PC-9 (cell line): ENCODE measurements at regions not wholly inside any gene's neighbourhood (a gene's known extent, or its start where the extent isn't known, plus 50 kb on each side); places are given as distances from the start of the nearest gene placed in this dataset.

ENCODE experiments used
- BruUV-seq: library from RNA; stranded (reverse); fragments of 400-500 nt; replicated peaks from 2 replicates; lab custom pipeline; 2021; lab: Mats Ljungman, UMichigan
- CTCF ChIA-PET: fragments of 300-600 bp; sonication (Branson Sonifier 250); formaldehyde crosslinking; loops from one replicate; lab custom pipeline; 2022; ENCODE audit warnings: antibody characterized with exemption; lab: Charles Lee
- POLR2A ChIA-PET: fragments of 300-600 bp; sonication (Branson Sonifier 250); formaldehyde crosslinking; loops from one replicate; lab custom pipeline; 2022; ENCODE audit warnings: antibody characterized with exemption; ENCODE audit not compliant: unreplicated experiment; lab: Charles Lee
- DNase-seq, 2 experiments: peaks; one replicate each; pipeline versions ENCODE4 v3.0.0 to v3.0.0-alpha.2; 2015 to 2022; ENCODE audit warnings: mixed read lengths in 1 of 2
- H2AFZ ChIP-seq: fragments of 200-600 bp; sonication (generic); 2 replicates; pipeline ENCODE4 v1.8.1; 2017; ENCODE audit warnings: antibody characterized with exemption
- H3F3A ChIP-seq: fragments of 200-600 bp; sonication (generic); 2 replicates; pipeline ENCODE4 v1.8.1; 2017; ENCODE audit warnings: antibody characterized with exemption, mild to moderate bottlenecking, low read depth; ENCODE audit not compliant: insufficient read depth
- H3K27ac ChIP-seq: fragments of 200-600 bp; sonication (generic); 2 replicates; pipeline ENCODE4 v1.6.1; 2016; ENCODE audit warnings: mixed run types
- H3K27me3 ChIP-seq: fragments of 200-600 bp; sonication (generic); 2 replicates; pipeline ENCODE4 v1.6.1; 2016; ENCODE audit warnings: low read depth, mixed run types; ENCODE audit not compliant: insufficient read depth
- H3K36me3 ChIP-seq: fragments of 200-600 bp; sonication (generic); 2 replicates; pipeline ENCODE4 v1.6.1; 2016; ENCODE audit warnings: low read depth, mixed run types
- H3K4me1 ChIP-seq: fragments of 200-600 bp; sonication (generic); replicated peaks from 2 replicates; pipeline ENCODE4 v1.6.1; 2016; ENCODE audit warnings: mixed run types; ENCODE audit not compliant: insufficient read depth
- H3K4me2 ChIP-seq: fragments of 200-600 bp; sonication (generic); 2 replicates; pipeline ENCODE4 v1.6.1; 2017; ENCODE audit warnings: mixed run types
- H3K4me3 ChIP-seq: fragments of 200-600 bp; sonication (generic); 2 replicates; pipeline ENCODE4 v1.6.1; 2016; ENCODE audit warnings: mixed run types
- H3K79me2 ChIP-seq: fragments of 200-600 bp; sonication (generic); 2 replicates; pipeline ENCODE4 v1.6.1; 2017; ENCODE audit warnings: low read depth, mixed run types
- H3K9me2 ChIP-seq: fragments of 200-600 bp; sonication (generic); 2 replicates; pipeline ENCODE4 v1.8.1; 2017; ENCODE audit warnings: mild to moderate bottlenecking; ENCODE audit not compliant: insufficient read depth
- H3K9me3 ChIP-seq: fragments of 200-600 bp; sonication (generic); 2 replicates; pipeline ENCODE4 v1.8.1; 2016; ENCODE audit warnings: low read depth; ENCODE audit not compliant: insufficient read depth
- H4K20me1 ChIP-seq: fragments of 200-600 bp; sonication (generic); 2 replicates; pipeline ENCODE4 v1.8.1; 2017; ENCODE audit not compliant: insufficient read depth
- EZH2 ChIP-seq: fragments of 200-600 bp; sonication (generic); IDR thresholded peaks from 2 replicates; pipeline ENCODE4 v1.8.0; 2017; ENCODE audit warnings: antibody characterized with exemption, low read depth
- intact Hi-C: fragments of 100-400 bp; cut with micrococcal nuclease; formaldehyde crosslinking; loops from one replicate; pipeline ENCODE4 v1.10.0; 2022; ENCODE audit not compliant: unreplicated experiment
- TF ChIP-seq, protein P1 (sequence below): fragments of 200-600 bp; sonication (generic); conservative IDR thresholded peaks from 2 replicates; pipeline ENCODE4 v1.6.1; 2017; ENCODE audit warnings: mixed run types, antibody characterized with exemption, mild to moderate bottlenecking, moderate library complexity

DNA sequence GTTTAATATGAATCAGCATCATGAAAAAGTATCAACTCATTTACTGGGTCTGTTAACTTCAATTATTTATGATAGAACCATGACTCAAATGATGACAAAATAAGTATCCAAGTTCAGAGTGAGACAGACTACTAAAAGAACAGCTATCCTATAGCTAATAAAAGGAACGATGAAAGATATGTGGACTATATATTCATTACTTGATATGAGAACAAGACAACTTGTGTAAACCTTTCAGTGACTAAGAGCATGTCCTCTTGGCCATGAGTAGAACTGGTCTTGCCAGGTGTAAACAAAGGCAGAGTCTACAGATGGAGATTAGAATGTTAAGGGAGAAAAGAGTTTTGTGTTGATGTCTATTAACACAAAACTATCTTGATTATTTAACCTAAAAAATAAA, 360.4 kb upstream of the ZC3H15 start:
- ChIA-PET CTCF (no interaction called here), POLR2A (no interaction called here)
- no peak for DNase-seq
- no peak overlapping the region for H3K27ac ChIP-seq
- no peaks in the 10 kb centered on the region for H4K20me1 ChIP-seq
- no peak overlapping the region for H3K4me3 ChIP-seq
- no peaks in the 10 kb centered on the region for H3K27me3 ChIP-seq
- no peaks in the 10 kb centered on the region for H3K36me3 ChIP-seq
- H2AFZ ChIP-seq: no peak overlapping the region
- H3K9me2 ChIP-seq: no peaks in the 10 kb centered on the region
- peaks cover 4% of the 10 kb centered on the region; the same call in 1 of the 2 replicates for H3F3A ChIP-seq
- intact Hi-C loops: no loop called here
- no peak overlapping the region for H3K4me2 ChIP-seq
- no TSS peak for BruUV-seq
- no peaks in the 10 kb centered on the region for H3K9me3 ChIP-seq
- H3K4me1 ChIP-seq: peaks cover 12% of the 10 kb centered on the region; the same call in 1 of the 2 replicates
- no peaks in the 10 kb centered on the region for H3K79me2 ChIP-seq
- no peak for TF ChIP-seq EZH2

DNA sequence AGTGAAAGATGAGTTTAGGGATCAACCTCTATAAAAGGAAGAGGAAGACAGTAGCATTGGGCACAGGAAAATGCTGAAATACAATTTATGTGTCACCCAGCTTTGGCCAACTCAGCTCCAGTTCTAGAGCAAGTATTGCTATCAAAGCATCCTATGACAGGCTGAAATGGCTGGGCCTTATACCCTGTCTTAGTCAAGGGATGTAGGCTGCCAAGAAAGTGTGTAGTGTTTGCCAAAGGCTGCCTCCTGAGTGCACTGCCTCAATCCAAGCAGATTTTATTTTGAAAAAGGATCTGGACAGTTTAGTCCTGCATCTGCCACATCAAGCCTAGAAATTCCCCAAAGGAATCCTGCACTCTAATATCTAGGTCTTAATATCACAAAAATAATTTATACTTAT, 359.9 kb upstream of the ZC3H15 start:
- Histone ChIP-seq H2AFZ (no peak overlapping the region), H4K20me1 (no peaks in the 10 kb centered on the region), H3K4me3 (no peak overlapping the region), H3K79me2 (no peaks in the 10 kb centered on the region), H3K9me3 (no peaks in the 10 kb centered on the region), H3K27ac (no peak overlapping the region), H3F3A (peaks cover 7% of the 10 kb centered on the region; the same call in 1 of the 2 replicates), H3K4me2 (no peak overlapping the region), H3K36me3 (no peaks in the 10 kb centered on the region), H3K9me2 (no peaks in the 10 kb centered on the region), H3K4me1 (peaks cover 18% of the 10 kb centered on the region; the same call in 1 of the 2 replicates), H3K27me3 (no peaks in the 10 kb centered on the region)
- POLR2A ChIA-PET: no interaction called here
- CTCF ChIA-PET: no interaction called here
- TF ChIP-seq, protein P1, sequence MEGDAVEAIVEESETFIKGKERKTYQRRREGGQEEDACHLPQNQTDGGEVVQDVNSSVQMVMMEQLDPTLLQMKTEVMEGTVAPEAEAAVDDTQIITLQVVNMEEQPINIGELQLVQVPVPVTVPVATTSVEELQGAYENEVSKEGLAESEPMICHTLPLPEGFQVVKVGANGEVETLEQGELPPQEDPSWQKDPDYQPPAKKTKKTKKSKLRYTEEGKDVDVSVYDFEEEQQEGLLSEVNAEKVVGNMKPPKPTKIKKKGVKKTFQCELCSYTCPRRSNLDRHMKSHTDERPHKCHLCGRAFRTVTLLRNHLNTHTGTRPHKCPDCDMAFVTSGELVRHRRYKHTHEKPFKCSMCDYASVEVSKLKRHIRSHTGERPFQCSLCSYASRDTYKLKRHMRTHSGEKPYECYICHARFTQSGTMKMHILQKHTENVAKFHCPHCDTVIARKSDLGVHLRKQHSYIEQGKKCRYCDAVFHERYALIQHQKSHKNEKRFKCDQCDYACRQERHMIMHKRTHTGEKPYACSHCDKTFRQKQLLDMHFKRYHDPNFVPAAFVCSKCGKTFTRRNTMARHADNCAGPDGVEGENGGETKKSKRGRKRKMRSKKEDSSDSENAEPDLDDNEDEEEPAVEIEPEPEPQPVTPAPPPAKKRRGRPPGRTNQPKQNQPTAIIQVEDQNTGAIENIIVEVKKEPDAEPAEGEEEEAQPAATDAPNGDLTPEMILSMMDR: no peak
- no peak for TF ChIP-seq EZH2
- intact Hi-C loops: no loop called here
- DNase-seq: no peak
- no TSS peak for BruUV-seq

DNA sequence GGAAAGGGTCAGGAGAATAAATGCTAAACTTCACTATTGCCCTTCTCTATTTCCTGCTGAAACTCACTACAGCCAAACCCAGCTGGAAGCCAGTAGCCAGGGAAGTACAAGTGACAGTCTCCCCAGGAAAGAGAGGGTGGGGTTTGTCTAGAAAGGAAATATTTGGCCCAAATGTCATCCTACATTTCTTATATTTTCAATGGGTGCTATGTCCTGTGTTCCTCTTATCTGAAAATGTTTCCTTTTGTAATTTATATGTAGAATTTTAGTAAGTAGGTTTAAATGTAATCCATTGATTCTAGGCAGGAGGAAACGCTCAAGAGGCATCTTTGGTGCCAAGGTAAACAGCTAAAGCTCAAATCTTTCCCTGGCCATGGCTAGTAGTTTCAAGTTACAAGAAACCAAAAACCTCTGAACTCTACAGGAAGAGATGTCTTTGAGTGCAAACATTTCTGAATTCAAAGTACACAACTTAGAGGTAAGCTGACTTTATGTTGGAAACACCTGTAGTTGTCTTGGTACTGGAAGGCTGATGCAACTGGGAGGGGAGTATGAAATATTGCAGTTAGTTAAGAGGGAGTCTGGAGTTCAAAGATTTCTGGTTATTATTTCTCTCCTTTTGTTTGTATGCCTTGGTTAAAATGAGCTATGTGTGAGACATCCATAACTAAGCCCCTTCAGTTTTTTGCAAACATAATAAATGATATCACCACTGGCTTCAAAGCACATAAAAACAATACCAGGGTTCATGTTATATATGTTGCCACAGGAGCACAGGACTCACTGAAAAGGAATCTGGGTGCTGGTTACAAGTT, 356.1 kb upstream of the ZC3H15 start:
- Histone ChIP-seq H3K4me2 (peak overlapping the region; percentile 37; the same call in 1 of the 2 replicates), H3K79me2 (no peaks in the 10 kb centered on the region), H3K9me2 (no peaks in the 10 kb centered on the region), H3F3A (peaks cover 7% of the 10 kb centered on the region; the same call in 1 of the 2 replicates), H3K27ac (peak overlapping the region; percentile 65), H3K9me3 (no peaks in the 10 kb centered on the region), H2AFZ (peak overlapping the region; percentile 56; the same call in 1 of the 2 replicates), H3K27me3 (no peaks in the 10 kb centered on the region), H4K20me1 (no peaks in the 10 kb centered on the region), H3K36me3 (no peaks in the 10 kb centered on the region), H3K4me1 (peaks cover 18% of the 10 kb centered on the region; the same call in 1 of the 2 replicates), H3K4me3 (no peak overlapping the region)
- ChIA-PET POLR2A (no interaction called here), CTCF (no interaction called here)
- intact Hi-C loops: no loop called here
- TF ChIP-seq EZH2: no peak
- TF ChIP-seq, protein P1: no peak
- DNase-seq: peak in 1 of 2 experiments; percentile 65
- no TSS peak for BruUV-seq
